Vagina (tissue), 2 donors: ENCODE measurements at regions not wholly inside any gene's neighbourhood (a gene's known extent, or its start where the extent isn't known, plus 50 kb on each side); places are given as distances from the start of the nearest gene placed in this dataset.

Experiments
- DNase-seq, 2 donors: peaks; one replicate each; pipeline ENCODE4 v3.0.0-alpha.2; 2017; ENCODE audit errors: extremely low spot score in 2 of 2
- H3K27ac ChIP-seq: fragments of 200-600 bp; sonication (generic); one replicate; pipeline ENCODE4 v1.5.1; 2019
- H3K27me3 ChIP-seq: fragments of 200-600 bp; sonication (generic); one replicate; pipeline ENCODE4 v1.5.1; 2019
- H3K36me3 ChIP-seq, 2 donors: fragments of 200-600 bp; sonication (generic); one replicate each; pipeline ENCODE4 v1.5.1; 2017 to 2019
- H3K4me1 ChIP-seq: fragments of 200-600 bp; sonication (generic); one replicate; pipeline ENCODE4 v1.5.1; 2019
- H3K4me3 ChIP-seq, 2 donors: fragments of 200-600 bp; sonication (generic); 1 replicate in 1 of 2; 2 replicates in 1 of 2; pipeline ENCODE4 v1.5.1; 2016 to 2019
- H3K9me3 ChIP-seq: fragments of 200-600 bp; sonication (generic); one replicate; pipeline ENCODE4 v1.5.1; 2019
- CTCF ChIP-seq, 3 experiments: fragments of 450-650 bp in 2 of 3; fragments of 200-600 bp in 1 of 3; sonication (generic) in 1 of 3; IDR thresholded peaks; one replicate each; pipeline ENCODE4 v1.5.1; 2017 to 2019; ENCODE audit warnings: antibody characterized with exemption in 3 of 3, mild to moderate bottlenecking in 2 of 3, moderate library complexity in 2 of 3
- POLR2A ChIP-seq, 2 donors: fragments of 450-650 bp; IDR thresholded peaks; one replicate each; pipeline ENCODE4 v1.6.1; 2017; ENCODE audit warnings: antibody characterized with exemption in 2 of 2, mild to moderate bottlenecking in 2 of 2, moderate library complexity in 2 of 2
- POLR2AphosphoS5 ChIP-seq, 2 donors: sonication (generic); formaldehyde crosslinking; IDR thresholded peaks; one replicate each; pipeline ENCODE4 v1.9.0; 2017; ENCODE audit warnings: antibody characterized with exemption in 2 of 2, mild to moderate bottlenecking in 2 of 2, low read depth in 1 of 2; ENCODE audit not compliant: insufficient read depth in 1 of 2
- intact Hi-C: fragments of 100-400 bp; cut with DNase I; formaldehyde crosslinking; loops from one replicate; pipeline ENCODE4 v1.15.1; 2023

GRCh38 chr4:35447474-35447873, 796.8 kb downstream of the ARAP2 start:
- H3K27me3 ChIP-seq: no peaks in the 10 kb centered on the region
- no peak for TF ChIP-seq POLR2A (IDR thresholded peaks at IDR 0.05)
- no peak for TF ChIP-seq POLR2AphosphoS5 (IDR thresholded peaks at IDR 0.05; ENCODE audit: insufficient read depth in 1 of 2, low read depth in 1 of 2)
- TF ChIP-seq CTCF (IDR thresholded peaks at IDR 0.05): no peak

GRCh38 chr4:35459045-35459444, 785.3 kb downstream of the ARAP2 start:
- Histone ChIP-seq H3K27me3 (no peaks in the 10 kb centered on the region), H3K4me3 (no peak overlapping the region), H3K27ac (no peak overlapping the region), H3K9me3 (no peaks in the 10 kb centered on the region), H3K4me1 (no peaks in the 10 kb centered on the region), H3K36me3 (no peaks in the 10 kb centered on the region)
- no peak for DNase-seq
- TF ChIP-seq POLR2AphosphoS5 (IDR thresholded peaks at IDR 0.05; ENCODE audit: insufficient read depth in 1 of 2, low read depth in 1 of 2) (no peak), CTCF (IDR thresholded peaks at IDR 0.05) (no peak), POLR2A (IDR thresholded peaks at IDR 0.05) (no peak)
- intact Hi-C loops: no loop called here

More at GRCh38 chr4:35447474-35447873, 796.8 kb downstream of the ARAP2 start:
- Histone ChIP-seq H3K4me3 (no peak overlapping the region), H3K9me3 (no peaks in the 10 kb centered on the region), H3K36me3 (no peaks in the 10 kb centered on the region), H3K27ac (no peak overlapping the region), H3K4me1 (no peaks in the 10 kb centered on the region)
- DNase-seq: no peak
- intact Hi-C loops: no loop called here

DNA sequence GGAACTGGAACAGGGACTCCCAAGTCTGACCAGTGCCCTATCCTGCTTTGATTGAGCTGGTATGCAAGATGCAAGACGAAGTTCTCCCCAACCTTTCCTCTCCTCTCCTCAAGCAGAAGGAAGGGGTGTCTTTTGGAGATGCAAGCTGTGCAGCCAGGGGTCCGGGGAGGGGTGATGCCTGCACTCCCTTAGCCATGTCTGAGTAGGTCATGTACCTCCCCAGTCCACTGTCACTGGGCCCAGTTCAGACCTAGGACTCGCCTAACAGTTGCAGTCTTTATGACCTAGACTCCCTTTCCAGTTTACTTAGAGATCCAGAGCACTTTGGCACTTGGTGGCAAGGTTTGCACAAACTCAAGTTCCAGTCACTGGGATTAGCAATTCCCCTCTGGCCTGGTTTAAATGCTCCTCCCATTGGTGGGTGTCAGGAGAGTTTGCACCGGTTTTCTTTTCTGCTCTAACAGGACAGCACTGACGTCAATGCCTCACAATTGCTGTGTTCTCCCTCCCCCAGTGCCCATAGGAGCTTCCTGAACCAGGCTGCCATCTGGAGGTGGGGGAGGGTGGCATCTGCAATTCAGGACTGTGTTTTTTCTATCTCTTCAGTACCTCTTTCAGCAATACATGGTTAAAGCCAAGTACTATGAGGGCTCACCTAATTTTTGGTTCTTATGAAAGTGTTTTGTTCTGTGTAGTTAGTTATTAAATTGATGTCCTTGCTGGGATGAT, 782.2 kb downstream of the ARAP2 start:
- Histone ChIP-seq H3K27me3 (no peaks in the 10 kb centered on the region), H3K4me3 (no peak overlapping the region), H3K27ac (no peak overlapping the region), H3K4me1 (no peaks in the 10 kb centered on the region), H3K36me3 (no peaks in the 10 kb centered on the region), H3K9me3 (no peaks in the 10 kb centered on the region)
- no peak for DNase-seq
- intact Hi-C loops: no loop called here
- TF ChIP-seq CTCF (IDR thresholded peaks at IDR 0.05) (no peak), POLR2AphosphoS5 (IDR thresholded peaks at IDR 0.05; ENCODE audit: insufficient read depth in 1 of 2, low read depth in 1 of 2) (no peak), POLR2A (IDR thresholded peaks at IDR 0.05) (no peak)

DNA sequence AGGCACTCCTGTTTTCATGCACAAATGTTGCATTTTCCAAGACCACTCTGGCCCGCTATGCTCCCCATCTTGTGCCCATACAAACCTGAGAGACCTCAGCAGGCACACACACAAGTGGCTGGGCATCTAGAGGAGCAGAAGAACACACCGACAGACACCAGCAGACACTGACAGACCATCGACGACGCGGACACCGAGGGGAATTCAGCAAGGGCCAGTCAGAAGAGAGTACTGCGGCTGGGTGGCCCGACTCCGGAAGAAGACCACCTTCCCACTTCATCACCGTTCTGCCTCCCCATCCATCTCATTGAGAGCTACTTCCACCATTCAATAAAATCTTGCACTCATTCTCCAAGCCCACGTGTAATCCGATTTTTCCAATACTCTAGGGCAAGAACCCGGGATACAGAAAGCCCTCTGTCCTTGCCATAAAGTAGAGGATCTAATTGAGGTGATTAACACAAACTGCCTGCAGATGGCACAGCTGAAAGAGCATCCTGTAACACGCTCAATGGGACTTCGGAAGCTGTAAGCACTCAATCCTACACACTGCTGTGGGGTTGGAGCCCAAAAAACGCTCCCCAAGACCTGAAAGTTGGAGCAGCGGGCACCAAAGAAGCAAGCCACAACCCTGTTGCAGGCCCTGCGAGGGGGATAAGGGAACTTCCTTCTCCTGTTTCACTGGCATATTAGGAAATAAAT, 780.9 kb downstream of the ARAP2 start:
- H3K9me3 ChIP-seq: no peaks in the 10 kb centered on the region
- no peak overlapping the region for H3K4me3 ChIP-seq
- H3K27ac ChIP-seq: no peak overlapping the region
- no peaks in the 10 kb centered on the region for H3K36me3 ChIP-seq
- no peak for DNase-seq
- intact Hi-C loops: no loop called here
- no peak for TF ChIP-seq POLR2AphosphoS5 (IDR thresholded peaks at IDR 0.05; ENCODE audit: insufficient read depth in 1 of 2, low read depth in 1 of 2)
- TF ChIP-seq POLR2A (IDR thresholded peaks at IDR 0.05): no peak
- no peak for TF ChIP-seq CTCF (IDR thresholded peaks at IDR 0.05)
- no peaks in the 10 kb centered on the region for H3K4me1 ChIP-seq
- H3K27me3 ChIP-seq: no peaks in the 10 kb centered on the region

DNA sequence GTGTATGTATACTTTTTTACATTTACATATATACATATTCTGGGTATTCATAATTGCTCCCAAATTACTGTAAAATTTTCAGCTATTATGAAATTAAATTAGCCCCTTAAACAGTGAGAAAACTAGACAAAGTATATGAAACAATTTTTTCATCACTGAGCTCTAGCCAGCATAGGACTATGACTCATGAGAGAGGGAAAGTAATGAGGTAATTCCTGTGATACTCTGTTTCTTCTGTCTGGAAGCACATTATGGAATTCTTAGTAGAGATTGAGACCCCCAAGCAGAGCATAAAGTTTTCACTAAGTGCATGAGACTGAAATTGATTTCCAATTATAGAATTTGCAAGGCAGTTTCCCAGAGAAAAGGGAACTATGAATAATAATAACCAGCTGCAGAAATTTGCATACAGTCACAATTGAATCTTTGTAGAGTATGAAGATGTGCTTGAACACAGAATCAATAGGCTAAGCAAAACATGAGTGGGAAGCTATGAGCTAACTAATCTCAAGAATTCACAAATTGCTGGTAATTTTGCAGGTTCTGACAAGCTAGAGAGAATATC, 779.3 kb downstream of the ARAP2 start:
- TF ChIP-seq POLR2AphosphoS5 (IDR thresholded peaks at IDR 0.05; ENCODE audit: insufficient read depth in 1 of 2, low read depth in 1 of 2): no peak
- no peak for TF ChIP-seq CTCF (IDR thresholded peaks at IDR 0.05)
- TF ChIP-seq POLR2A (IDR thresholded peaks at IDR 0.05): no peak
- Histone ChIP-seq H3K36me3 (no peaks in the 10 kb centered on the region), H3K27me3 (no peaks in the 10 kb centered on the region), H3K27ac (no peak overlapping the region), H3K4me1 (no peaks in the 10 kb centered on the region), H3K4me3 (no peak overlapping the region), H3K9me3 (no peaks in the 10 kb centered on the region)
- intact Hi-C loops: no loop called here
- DNase-seq: no peak
